Subcutaneous abdominal adipose tissue (tissue), 5 donors: ENCODE measurements at regions not wholly inside any gene's neighbourhood (a gene's known extent, or its start where the extent isn't known, plus 50 kb on each side); places are given as distances from the start of the nearest gene placed in this dataset.

Experiments
- H3K27ac ChIP-seq: one replicate; pipeline ENCODE4 v1.7.0; 2013; ENCODE audit warnings: low read depth, mild to moderate bottlenecking, inconsistent platforms, low read length, moderate library complexity
- H3K27me3 ChIP-seq, 5 donors: one replicate each; pipeline ENCODE4 v1.7.0; 2013; ENCODE audit warnings: low read length in 5 of 5, inconsistent platforms in 1 of 5; ENCODE audit not compliant: control insufficient read depth in 5 of 5, insufficient read depth in 4 of 5
- H3K36me3 ChIP-seq, 5 donors: one replicate each; pipeline ENCODE4 v1.7.0; 2013; ENCODE audit warnings: low read length in 5 of 5; ENCODE audit not compliant: control insufficient read depth in 5 of 5, insufficient read depth in 5 of 5
- H3K4me1 ChIP-seq, 5 donors: one replicate each; pipeline ENCODE4 v1.7.0; 2013; ENCODE audit warnings: low read length in 5 of 5, mild to moderate bottlenecking in 3 of 5, moderate library complexity in 1 of 5; ENCODE audit not compliant: control insufficient read depth in 5 of 5, insufficient read depth in 5 of 5
- H3K4me3 ChIP-seq, 5 donors: one replicate each; pipeline ENCODE4 v1.7.0; 2013; ENCODE audit warnings: low read length in 5 of 5, low read depth in 1 of 5
- H3K9ac ChIP-seq, 5 donors: one replicate each; pipeline ENCODE4 v1.7.0; 2013; ENCODE audit warnings: low read length in 5 of 5, mild to moderate bottlenecking in 4 of 5, moderate library complexity in 3 of 5
- H3K9me3 ChIP-seq, 5 donors: one replicate each; pipeline ENCODE4 v1.7.0; 2013; ENCODE audit warnings: low read length in 5 of 5; ENCODE audit not compliant: control insufficient read depth in 5 of 5
- donor health status: healthy.
- donor health status: healthy.
- donor health status: healthy.
- donor health status: healthy.
- donor health status: healthy.

DNA sequence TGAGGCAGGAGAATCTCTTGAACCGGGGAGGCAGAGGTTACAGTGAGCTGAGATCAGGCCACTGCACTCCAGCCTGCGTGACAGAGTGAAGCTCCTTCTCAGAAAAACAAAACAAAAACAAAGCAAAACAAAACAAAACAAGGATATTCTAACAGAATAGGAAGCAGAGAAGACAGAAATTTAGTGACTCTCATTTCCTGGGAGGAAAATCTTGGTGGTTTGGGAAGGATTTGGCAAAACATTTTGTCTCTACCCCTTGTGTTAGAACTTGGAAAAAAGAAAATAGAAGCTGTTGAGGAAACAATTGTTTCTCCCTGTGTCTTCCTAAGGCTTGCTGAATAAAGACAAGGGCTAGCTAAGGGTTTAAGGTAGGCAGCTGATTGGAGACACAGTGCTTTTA, 79.7 kb upstream of the PTPRR start:
- Histone ChIP-seq H3K27ac (no peak overlapping the region), H3K9me3 (no peaks in the 10 kb centered on the region), H3K4me1 (no peaks in the 10 kb centered on the region), H3K27me3 (no peaks in the 10 kb centered on the region), H3K36me3 (no peaks in the 10 kb centered on the region), H3K4me3 (no peak overlapping the region), H3K9ac (no peak overlapping the region)

DNA sequence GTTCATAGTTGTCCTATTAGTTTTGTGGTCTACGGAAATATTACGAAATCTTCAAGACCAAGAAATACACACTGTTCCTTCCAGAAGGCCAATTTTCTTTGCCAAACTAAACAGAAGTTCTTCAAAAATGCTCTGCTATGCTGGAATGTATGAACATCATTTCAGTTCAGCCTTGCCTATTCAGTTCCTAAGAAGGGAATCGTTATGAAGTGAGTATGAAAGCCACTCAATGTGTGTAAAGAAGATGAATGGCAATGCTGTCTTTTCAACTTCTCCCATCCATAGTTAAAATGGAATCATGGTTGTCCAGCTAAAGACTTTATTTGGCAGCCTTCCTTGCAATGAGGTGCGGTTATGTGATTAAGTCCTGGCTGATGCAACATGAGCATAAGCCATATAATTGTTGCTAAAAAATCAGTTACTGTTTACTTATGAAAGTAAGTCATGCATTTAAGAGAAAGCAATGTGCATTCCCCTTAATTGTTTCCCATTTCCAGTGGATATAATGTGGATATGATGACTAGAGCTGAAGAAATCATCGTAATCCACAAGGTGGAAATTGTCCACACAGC, 73.8 kb upstream of the PTPRR start:
- no peak overlapping the region for H3K27ac ChIP-seq
- H3K9ac ChIP-seq: no peak overlapping the region
- no peak overlapping the region for H3K4me3 ChIP-seq
- no peaks in the 10 kb centered on the region for H3K36me3 ChIP-seq
- H3K9me3 ChIP-seq: no peaks in the 10 kb centered on the region
- no peaks in the 10 kb centered on the region for H3K27me3 ChIP-seq
- H3K4me1 ChIP-seq: peaks cover 4 to 18% (median 5%) of the 10 kb centered on the region in 5 donors

DNA sequence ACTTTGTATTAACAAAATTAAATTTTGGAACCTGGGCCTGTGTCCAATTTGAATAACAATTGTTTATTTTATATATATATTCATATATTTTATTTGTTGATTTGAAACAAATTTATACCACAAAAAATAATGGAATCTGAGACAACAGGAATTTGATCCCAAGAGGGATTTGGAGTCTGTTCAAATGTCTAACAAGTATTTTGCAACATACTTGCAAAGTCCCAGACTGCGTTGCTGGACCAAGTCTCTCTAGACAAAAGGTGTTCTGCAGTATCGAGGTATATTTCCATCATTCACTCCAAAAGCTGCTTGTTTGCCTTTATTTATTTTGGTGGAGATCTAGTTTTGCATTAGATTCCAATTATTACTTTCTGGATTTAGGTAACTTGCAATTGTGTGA, 68.7 kb upstream of the PTPRR start:
- H3K9me3 ChIP-seq: no peaks in the 10 kb centered on the region
- H3K4me3 ChIP-seq: no peak overlapping the region
- no peaks in the 10 kb centered on the region for H3K27me3 ChIP-seq
- no peak overlapping the region for H3K27ac ChIP-seq
- H3K9ac ChIP-seq: no peak overlapping the region
- H3K4me1 ChIP-seq: peaks cover under 1 to 19% (median 3%) of the 10 kb centered on the region in 5 donors
- H3K36me3 ChIP-seq: no peaks in the 10 kb centered on the region

DNA sequence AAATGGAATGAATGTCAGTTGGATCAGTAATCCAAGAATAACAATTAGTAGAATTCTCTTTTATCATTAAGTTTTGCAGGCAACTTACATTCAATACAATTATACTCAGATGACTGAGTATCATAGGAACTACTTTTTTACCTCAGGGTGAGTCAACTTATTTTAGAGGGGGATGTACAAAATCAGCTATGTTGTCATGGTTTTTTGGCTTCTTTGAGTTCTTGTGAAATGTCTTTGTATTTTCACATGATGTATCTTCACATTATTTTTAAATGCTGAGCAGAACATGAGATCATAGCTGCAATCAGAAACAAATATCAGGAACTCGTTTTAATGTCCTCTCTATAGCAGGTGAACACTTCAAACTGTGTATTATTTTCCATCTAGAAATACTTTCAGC, 65.3 kb upstream of the PTPRR start:
- no peak overlapping the region for H3K9ac ChIP-seq
- no peak overlapping the region for H3K27ac ChIP-seq
- H3K4me3 ChIP-seq: no peak overlapping the region
- H3K9me3 ChIP-seq: no peaks in the 10 kb centered on the region
- H3K4me1 ChIP-seq: peaks cover 0 to 11% (median 3%) of the 10 kb centered on the region in 5 donors
- H3K36me3 ChIP-seq: no peaks in the 10 kb centered on the region
- H3K27me3 ChIP-seq: no peaks in the 10 kb centered on the region

DNA sequence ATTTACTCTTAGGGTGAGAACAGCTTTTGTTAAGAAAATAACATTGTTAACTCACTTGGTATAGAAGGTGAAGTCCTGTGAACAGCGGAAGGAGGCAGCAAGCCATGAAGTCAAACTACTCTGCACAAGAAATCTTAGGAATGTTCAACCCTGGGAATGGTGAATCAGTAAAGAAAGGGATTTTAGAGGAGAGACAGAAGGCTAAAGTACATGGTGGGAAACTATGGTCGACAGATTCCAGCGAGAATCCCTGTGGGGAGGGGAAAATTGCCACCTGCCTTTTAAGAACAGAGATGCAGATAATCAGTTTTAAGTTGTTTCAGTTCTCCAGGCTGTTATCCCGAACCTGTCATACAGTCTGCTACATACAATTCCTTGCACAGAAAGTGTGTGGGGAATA, 63.2 kb upstream of the PTPRR start:
- Histone ChIP-seq H3K27ac (no peak overlapping the region), H3K36me3 (no peaks in the 10 kb centered on the region), H3K4me1 (peaks cover 0 to 3% (median 2%) of the 10 kb centered on the region in 5 donors), H3K4me3 (no peak overlapping the region), H3K9me3 (no peaks in the 10 kb centered on the region), H3K27me3 (no peaks in the 10 kb centered on the region), H3K9ac (no peak overlapping the region)

DNA sequence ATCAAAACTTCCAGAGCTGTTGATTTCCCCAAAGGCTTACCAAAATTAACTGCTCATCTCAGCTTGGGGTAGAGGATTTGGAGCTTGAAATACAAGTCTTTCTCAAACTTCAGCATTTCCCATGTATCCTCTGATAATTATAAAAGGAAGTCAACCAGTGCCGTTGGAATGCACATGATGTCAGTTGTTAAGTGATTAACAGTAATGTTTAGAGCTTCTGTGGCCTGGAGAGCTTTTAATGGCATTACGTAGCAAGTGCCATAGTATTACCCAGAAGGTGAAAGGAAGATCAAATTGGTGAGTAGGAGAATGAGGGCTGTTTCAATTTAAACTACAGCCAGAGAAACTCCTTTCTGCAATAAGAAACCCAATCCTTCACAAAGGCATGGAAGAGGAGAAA, 62.5 kb upstream of the PTPRR start:
- no peak overlapping the region for H3K4me3 ChIP-seq
- H3K9ac ChIP-seq: no peak overlapping the region
- no peaks in the 10 kb centered on the region for H3K36me3 ChIP-seq
- no peak overlapping the region for H3K27ac ChIP-seq
- no peaks in the 10 kb centered on the region for H3K9me3 ChIP-seq
- H3K4me1 ChIP-seq: no peaks in the 10 kb centered on the region
- H3K27me3 ChIP-seq: no peaks in the 10 kb centered on the region

DNA sequence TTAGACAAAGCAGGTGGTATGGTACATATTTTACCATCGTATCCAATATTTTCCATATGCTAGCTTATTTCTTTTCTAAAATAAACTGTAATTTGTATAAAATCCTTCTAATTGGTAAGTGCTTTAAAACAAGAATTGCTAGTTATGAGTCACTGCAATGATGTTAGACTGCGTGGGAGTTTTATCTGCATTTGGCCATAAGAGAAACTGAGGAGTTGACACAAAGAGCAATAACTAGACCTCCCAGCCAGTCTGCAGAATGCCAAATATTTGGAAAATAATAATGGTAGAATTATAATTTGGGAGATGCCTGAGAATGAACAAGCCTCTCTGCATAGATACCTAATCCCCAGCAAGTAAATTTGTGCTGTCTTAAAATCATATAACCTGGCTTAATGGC, 61.7 kb upstream of the PTPRR start:
- Histone ChIP-seq H3K27ac (no peak overlapping the region), H3K9me3 (no peaks in the 10 kb centered on the region), H3K27me3 (no peaks in the 10 kb centered on the region), H3K4me3 (no peak overlapping the region), H3K36me3 (no peaks in the 10 kb centered on the region), H3K9ac (no peak overlapping the region), H3K4me1 (no peaks in the 10 kb centered on the region)

DNA sequence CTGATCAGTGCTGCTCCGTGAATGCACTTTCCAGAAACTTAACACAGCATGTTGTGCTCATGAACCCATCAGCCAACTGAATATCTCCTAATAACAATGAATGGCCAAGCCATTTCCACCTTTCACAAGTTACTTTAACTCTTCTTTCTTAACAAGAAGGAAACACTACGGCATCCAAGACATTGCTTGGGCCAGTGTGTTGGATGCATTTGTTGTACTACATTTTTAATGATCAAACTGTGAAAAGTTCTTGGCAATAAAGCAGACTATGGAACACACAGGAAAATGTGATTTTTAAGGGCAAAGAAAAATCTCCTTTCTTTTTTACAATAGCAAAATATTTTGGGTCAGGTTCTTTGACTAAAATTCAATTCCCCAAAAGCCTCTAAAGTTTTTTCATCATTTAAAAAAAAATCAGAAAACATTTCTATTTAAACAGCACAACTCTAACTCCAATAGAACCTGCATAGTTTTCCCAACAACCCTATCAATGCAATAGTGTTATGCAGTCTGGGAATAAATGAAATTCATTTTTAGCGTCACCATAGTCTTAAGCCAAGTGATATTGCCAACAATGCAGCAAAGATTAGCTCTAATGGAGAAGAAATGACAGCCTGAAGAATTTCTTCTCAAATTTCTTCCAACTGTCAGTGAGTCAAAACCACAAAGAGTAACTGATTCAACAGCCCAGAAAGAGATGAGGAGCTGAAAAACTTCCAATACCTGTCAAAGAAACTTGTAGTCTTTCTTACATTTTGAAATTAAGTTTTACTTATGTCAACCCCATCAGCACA, 50.7 kb upstream of the PTPRR start:
- no peak overlapping the region for H3K9ac ChIP-seq

More for the DNA sequence above, 50.7 kb upstream of the PTPRR start:
- no peak overlapping the region for H3K4me3 ChIP-seq
- no peaks in the 10 kb centered on the region for H3K36me3 ChIP-seq
- no peaks in the 10 kb centered on the region for H3K4me1 ChIP-seq
- no peaks in the 10 kb centered on the region for H3K27me3 ChIP-seq
- H3K9me3 ChIP-seq: no peaks in the 10 kb centered on the region
- H3K27ac ChIP-seq: no peak overlapping the region
